Kidney tubule cell (primary cell): ENCODE measurements at regions not wholly inside any gene's neighbourhood (a gene's known extent, or its start where the extent isn't known, plus 50 kb on each side); places are given as distances from the start of the nearest gene placed in this dataset.

Experiments used
- DNase-seq: peaks from one replicate; pipeline ENCODE4 v3.0.0-alpha.2; 2018; ENCODE audit warnings: low spot score

- no peak for DNase-seq
These were observed 505.9 kb downstream of the EIPR1 start for GRCh38 chr2:2871480-2872308.

GRCh38 chr2:2870106-2870505, 507.5 kb downstream of the EIPR1 start:
- no peak for DNase-seq

GRCh38 chr2:2869553-2869952, 508.1 kb downstream of the EIPR1 start:
- DNase-seq: no peak

- DNase-seq: no peak
These were observed 509.5 kb downstream of the EIPR1 start for GRCh38 chr2:2868085-2868484.

GRCh38 chr2:2867397-2867979, 510.1 kb downstream of the EIPR1 start:
- DNase-seq: no peak

GRCh38 chr2:2866459-2866858, 511.2 kb downstream of the EIPR1 start:
- DNase-seq: no peak

GRCh38 chr2:2862386-2862785, 515.2 kb downstream of the EIPR1 start:
- no peak for DNase-seq

- DNase-seq: no peak
These were observed 515.9 kb downstream of the EIPR1 start for GRCh38 chr2:2861666-2862240.

- no peak for DNase-seq
These were observed 516.9 kb downstream of the EIPR1 start for GRCh38 chr2:2860589-2861300.

- no peak for DNase-seq
These were observed 517.9 kb downstream of the EIPR1 start for GRCh38 chr2:2859732-2860131.

- DNase-seq: no peak
These were observed 518.5 kb downstream of the EIPR1 start for GRCh38 chr2:2859164-2859563.

- DNase-seq: no peak
These were observed 520.7 kb downstream of the EIPR1 start for GRCh38 chr2:2856723-2857415.

- no peak for DNase-seq
These were observed 522.3 kb downstream of the EIPR1 start for GRCh38 chr2:2855297-2855696.

- DNase-seq: no peak
These were observed 522.3 kb upstream of the MYT1L start for GRCh38 chr2:2853346-2853745.

- DNase-seq: no peak
These were observed 521.0 kb upstream of the MYT1L start for GRCh38 chr2:2851806-2852777.

- DNase-seq: no peak
These were observed 520.2 kb upstream of the MYT1L start for GRCh38 chr2:2851316-2851715.

GRCh38 chr2:2850859-2851258, 519.8 kb upstream of the MYT1L start:
- DNase-seq: no peak

GRCh38 chr2:2850218-2850755, 519.2 kb upstream of the MYT1L start:
- DNase-seq: no peak

GRCh38 chr2:2849464-2850217, 518.6 kb upstream of the MYT1L start:
- DNase-seq: no peak
